HCT116 (cell line): ENCODE measurements at regions not wholly inside any gene's neighbourhood (a gene's known extent, or its start where the extent isn't known, plus 50 kb on each side); places are given as distances from the start of the nearest gene placed in this dataset.

Experiments used
- CTCF ChIP-seq, 3 experiments: fragments of 200-600 bp in 1 of 3; sonication (generic) in 1 of 3; IDR thresholded peaks in 2 of 3; conservative IDR thresholded peaks in 1 of 3; 2 replicates each; pipeline ENCODE4 v1.5.1; 2012 to 2017; ENCODE audit warnings: low read depth in 2 of 3, low read length in 2 of 3, antibody characterized with exemption in 1 of 3, borderline replicate concordance in 1 of 3, control low read depth in 1 of 3, mild to moderate bottlenecking in 1 of 3, mixed read lengths in 1 of 3, mixed run types in 1 of 3, moderate library complexity in 1 of 3; ENCODE audit not compliant: insufficient read depth in 1 of 3
- EZH2 ChIP-seq: fragments of 200-600 bp; sonication (generic); IDR thresholded peaks from 2 replicates; pipeline ENCODE4 v1.6.1; 2017; ENCODE audit warnings: antibody characterized with exemption, mixed run types
- EZH2phosphoT487 ChIP-seq: fragments of 200-600 bp; IDR thresholded peaks from 2 replicates; pipeline ENCODE4 v1.6.1; 2018; ENCODE audit warnings: antibody characterized with exemption, borderline replicate concordance
- POLR2AphosphoS5 ChIP-seq: IDR thresholded peaks from 2 replicates; pipeline ENCODE4 v1.6.1; 2011; ENCODE audit warnings: mild to moderate bottlenecking, low read depth, low read length, moderate library complexity
- SP1 ChIP-seq: IDR thresholded peaks from 2 replicates; pipeline ENCODE4 v1.6.1; 2012; ENCODE audit warnings: low read depth

- no peak for TF ChIP-seq EZH2phosphoT487
- no peak for TF ChIP-seq SP1
- no peak for TF ChIP-seq POLR2AphosphoS5
- TF ChIP-seq EZH2: no peak
- TF ChIP-seq CTCF (IDR thresholded peaks at IDR 0.05 in 2 of 3, conservative IDR thresholded peaks at IDR 0.05 in 1 of 3; ENCODE audit: borderline replicate concordance in 1 of 3, insufficient read depth in 1 of 3, low read depth in 2 of 3, low read length in 2 of 3): no peak
Measured at GRCh38 chr13:44014501-44014900, 134.8 kb downstream of the LACC1 start.
